ENCODE measurements at regions not wholly inside any gene's neighbourhood (a gene's known extent, or its start where the extent isn't known, plus 50 kb on each side); places are given as distances from the start of the nearest gene placed in this dataset.

- peaks cover 1 to 4% (median 3%) of the 10 kb centered on the region in 3 experiments; a peak in 4 of 7 replicates for H3K36me3 Mint-ChIP-seq (ENCODE audit: insufficient read depth in 1 of 3, low read depth in 3 of 3)
- TF ChIP-seq, protein P1, sequence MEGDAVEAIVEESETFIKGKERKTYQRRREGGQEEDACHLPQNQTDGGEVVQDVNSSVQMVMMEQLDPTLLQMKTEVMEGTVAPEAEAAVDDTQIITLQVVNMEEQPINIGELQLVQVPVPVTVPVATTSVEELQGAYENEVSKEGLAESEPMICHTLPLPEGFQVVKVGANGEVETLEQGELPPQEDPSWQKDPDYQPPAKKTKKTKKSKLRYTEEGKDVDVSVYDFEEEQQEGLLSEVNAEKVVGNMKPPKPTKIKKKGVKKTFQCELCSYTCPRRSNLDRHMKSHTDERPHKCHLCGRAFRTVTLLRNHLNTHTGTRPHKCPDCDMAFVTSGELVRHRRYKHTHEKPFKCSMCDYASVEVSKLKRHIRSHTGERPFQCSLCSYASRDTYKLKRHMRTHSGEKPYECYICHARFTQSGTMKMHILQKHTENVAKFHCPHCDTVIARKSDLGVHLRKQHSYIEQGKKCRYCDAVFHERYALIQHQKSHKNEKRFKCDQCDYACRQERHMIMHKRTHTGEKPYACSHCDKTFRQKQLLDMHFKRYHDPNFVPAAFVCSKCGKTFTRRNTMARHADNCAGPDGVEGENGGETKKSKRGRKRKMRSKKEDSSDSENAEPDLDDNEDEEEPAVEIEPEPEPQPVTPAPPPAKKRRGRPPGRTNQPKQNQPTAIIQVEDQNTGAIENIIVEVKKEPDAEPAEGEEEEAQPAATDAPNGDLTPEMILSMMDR (conservative IDR thresholded peaks at IDR 0.05) = no peak
These were observed 271.2 kb downstream of the INHBA start for GRCh38 chr7:41431671-41432070.

More at GRCh38 chr7:41431671-41432070, 271.2 kb downstream of the INHBA start:
- no peak overlapping the region for H4K5ac ChIP-seq (ENCODE audit: insufficient read length, low read depth, low read length)
- no CpG with 5 or more reads among the region's 3 CpGs for WGBS (ENCODE audit: extremely low coverage, insufficient read length, low lambda C conversion rate)
- H3K79me2 ChIP-seq (ENCODE audit: insufficient read depth, low read length) = no peaks in the 10 kb centered on the region
- H3K23me2 ChIP-seq (ENCODE audit: insufficient read length, low read depth, low read length, poor library complexity, severe bottlenecking) = no peaks in the 10 kb centered on the region
- H4K20me1 ChIP-seq (ENCODE audit: control insufficient read depth, insufficient read depth, insufficient read length) = no peaks in the 10 kb centered on the region
- H3K4ac ChIP-seq (ENCODE audit: low read depth, low read length) = no peak overlapping the region
- no peak overlapping the region for H3K4me2 ChIP-seq (ENCODE audit: insufficient read depth, insufficient read length, low read length)
- no peak overlapping the region; a peak in 1 of 7 replicates for H3K27ac Mint-ChIP-seq
- H2AK5ac ChIP-seq (ENCODE audit: insufficient read length, low read length) = no peak overlapping the region
- no peak overlapping the region for H4K8ac ChIP-seq (replicated peaks; ENCODE audit: insufficient read length, low read depth, low read length)
- no peak overlapping the region for H4K91ac ChIP-seq (ENCODE audit: insufficient read length, low read depth, low read length)
- H3K27me3 Mint-ChIP-seq (ENCODE audit: low read depth) = peaks cover 11% of the 10 kb centered on the region
- no peak overlapping the region for H3K9ac ChIP-seq (ENCODE audit: extremely low read depth, insufficient read length, low read length)
- H3K27me3 ChIP-seq (ENCODE audit: insufficient read depth, low read length) = no peaks in the 10 kb centered on the region
- no peak overlapping the region for H2BK5ac ChIP-seq (ENCODE audit: insufficient read length, low read length)
- H3K18ac ChIP-seq (ENCODE audit: insufficient read length, low read depth, low read length) = no peak overlapping the region
- H2BK15ac ChIP-seq (ENCODE audit: low read depth, low read length) = no peak overlapping the region
- no peaks in the 10 kb centered on the region for H3K4me1 Mint-ChIP-seq
- DNase-seq = no peak
- no peak overlapping the region for H2AFZ ChIP-seq (ENCODE audit: low read length)
- no peak overlapping the region for H2BK20ac ChIP-seq (ENCODE audit: low read depth, low read length, poor library complexity, severe bottlenecking)
- H3K79me1 ChIP-seq (ENCODE audit: insufficient read depth, low read depth, low read length, poor library complexity, severe bottlenecking) = no peaks in the 10 kb centered on the region
- no peak overlapping the region for H3K56ac ChIP-seq (ENCODE audit: insufficient read length, low read depth, low read length)
- no peak overlapping the region for H3K27ac ChIP-seq (ENCODE audit: insufficient read length, low read depth, low read length)
- H2BK120ac ChIP-seq (ENCODE audit: low read depth, low read length, poor library complexity, severe bottlenecking) = no peak overlapping the region
- H2BK12ac ChIP-seq (ENCODE audit: insufficient read length, low read depth, low read length) = no peak overlapping the region
- H3K9me3 Mint-ChIP-seq = peaks cover 6 to 10% of the 10 kb centered on the region in 2 experiments; a peak in 3 of 5 replicates
- H3K9me3 ChIP-seq (ENCODE audit: control insufficient read depth, low read depth, low read length) = no peaks in the 10 kb centered on the region
- H3K14ac ChIP-seq (ENCODE audit: insufficient read depth, low read length) = no peak overlapping the region
- no peaks in the 10 kb centered on the region for H3K4me1 ChIP-seq (ENCODE audit: insufficient read depth, low read length)
- H3K23ac ChIP-seq (ENCODE audit: insufficient read length, low read depth, low read length) = no peak overlapping the region
- H3T11ph ChIP-seq (ENCODE audit: low read length) = no peak overlapping the region
- no peak overlapping the region for H3K4me3 Mint-ChIP-seq

Measured in H9 (cell line).